ENCODE measurements at regions not wholly inside any gene's neighbourhood (a gene's known extent, or its start where the extent isn't known, plus 50 kb on each side); places are given as distances from the start of the nearest gene placed in this dataset.

DNA sequence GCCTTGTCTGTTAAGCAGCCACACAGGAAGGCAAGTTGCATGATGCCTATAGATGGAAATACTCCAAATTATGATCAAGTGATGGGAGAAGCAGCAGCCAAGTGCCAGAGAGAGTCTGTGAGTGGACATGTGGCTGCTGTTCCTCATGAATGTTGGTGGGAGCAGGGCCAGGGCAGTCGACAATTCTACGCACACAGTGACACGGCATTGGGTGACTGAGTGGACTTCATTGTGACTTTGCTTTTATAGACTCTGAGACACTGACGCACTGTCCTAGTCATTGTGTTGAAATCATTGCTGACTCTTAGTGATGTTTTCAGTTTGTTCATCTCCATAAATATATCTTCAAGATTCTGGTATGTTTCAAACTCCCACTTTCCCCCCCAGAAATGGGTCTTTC lies 246.3 kb upstream of the SEMA6D start:
- no peak for TF ChIP-seq EZH2phosphoT487 (conservative IDR thresholded peaks at IDR 0.05; ENCODE audit: low read length)
- TF ChIP-seq, protein P1, sequence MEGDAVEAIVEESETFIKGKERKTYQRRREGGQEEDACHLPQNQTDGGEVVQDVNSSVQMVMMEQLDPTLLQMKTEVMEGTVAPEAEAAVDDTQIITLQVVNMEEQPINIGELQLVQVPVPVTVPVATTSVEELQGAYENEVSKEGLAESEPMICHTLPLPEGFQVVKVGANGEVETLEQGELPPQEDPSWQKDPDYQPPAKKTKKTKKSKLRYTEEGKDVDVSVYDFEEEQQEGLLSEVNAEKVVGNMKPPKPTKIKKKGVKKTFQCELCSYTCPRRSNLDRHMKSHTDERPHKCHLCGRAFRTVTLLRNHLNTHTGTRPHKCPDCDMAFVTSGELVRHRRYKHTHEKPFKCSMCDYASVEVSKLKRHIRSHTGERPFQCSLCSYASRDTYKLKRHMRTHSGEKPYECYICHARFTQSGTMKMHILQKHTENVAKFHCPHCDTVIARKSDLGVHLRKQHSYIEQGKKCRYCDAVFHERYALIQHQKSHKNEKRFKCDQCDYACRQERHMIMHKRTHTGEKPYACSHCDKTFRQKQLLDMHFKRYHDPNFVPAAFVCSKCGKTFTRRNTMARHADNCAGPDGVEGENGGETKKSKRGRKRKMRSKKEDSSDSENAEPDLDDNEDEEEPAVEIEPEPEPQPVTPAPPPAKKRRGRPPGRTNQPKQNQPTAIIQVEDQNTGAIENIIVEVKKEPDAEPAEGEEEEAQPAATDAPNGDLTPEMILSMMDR (IDR thresholded peaks at IDR 0.05; ENCODE audit: insufficient read depth, low read length, poor library complexity, severe bottlenecking): no peak
- Histone ChIP-seq H3K9ac (ENCODE audit: low read length) (no peak overlapping the region), H3K4me2 (ENCODE audit: low read depth, low read length, poor library complexity, severe bottlenecking) (no peak overlapping the region), H2AFZ (ENCODE audit: low read depth, low read length, severe bottlenecking) (no peak overlapping the region), H3K79me2 (ENCODE audit: insufficient read depth, low read length) (no peaks in the 10 kb centered on the region), H4K20me1 (ENCODE audit: low read depth, low read length) (no peaks in the 10 kb centered on the region), H3K27ac (ENCODE audit: low read depth, low read length) (no peak overlapping the region), H3F3A (ENCODE audit: insufficient read depth) (no peaks in the 10 kb centered on the region), H3K36me3 (ENCODE audit: low read length) (no peaks in the 10 kb centered on the region), H3K27me3 (ENCODE audit: low read length) (no peaks in the 10 kb centered on the region), H3K4me3 (ENCODE audit: insufficient read depth, low read length, poor library complexity, severe bottlenecking) (no peak overlapping the region), H3K9me3 (ENCODE audit: insufficient read depth, low read length) (no peaks in the 10 kb centered on the region), H3K9me2 (replicated peaks; ENCODE audit: insufficient read depth, low read length) (no peaks in the 10 kb centered on the region)

DNA sequence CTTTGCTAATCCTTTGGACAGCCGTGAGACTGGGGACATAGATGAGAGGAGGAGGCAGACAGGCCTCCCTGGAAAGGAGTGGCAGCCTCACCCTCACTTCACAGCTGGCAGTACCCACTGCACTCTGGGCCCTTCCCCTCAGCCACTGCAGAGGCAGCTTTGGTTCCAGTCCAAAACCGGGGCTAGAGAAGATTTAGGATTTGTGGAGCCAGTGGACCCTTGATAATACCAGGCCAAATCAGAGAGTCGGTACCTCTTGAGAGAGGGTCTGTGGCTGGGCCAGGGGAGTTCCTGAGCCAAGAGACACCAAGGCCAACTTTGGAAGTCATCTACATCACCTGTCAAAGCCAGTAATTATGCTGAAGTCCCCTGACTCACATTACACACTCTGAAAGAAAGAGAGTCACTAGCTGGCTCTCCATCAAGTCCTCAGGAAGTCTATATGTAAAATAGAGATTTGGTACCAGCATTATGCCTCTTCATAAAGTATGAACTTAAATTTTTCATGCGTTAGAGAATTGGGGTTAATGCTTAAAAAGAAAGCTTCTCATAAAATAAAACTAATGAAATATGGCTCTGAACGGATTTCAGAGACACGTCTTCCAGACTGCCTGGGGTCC lies 244.1 kb upstream of the SEMA6D start:
- Histone ChIP-seq H3K4me3 (ENCODE audit: insufficient read depth, low read length, poor library complexity, severe bottlenecking) (no peak overlapping the region), H3K9ac (ENCODE audit: low read length) (no peak overlapping the region), H3K79me2 (ENCODE audit: insufficient read depth, low read length) (no peaks in the 10 kb centered on the region), H3K27me3 (ENCODE audit: low read length) (no peaks in the 10 kb centered on the region), H3K9me2 (replicated peaks; ENCODE audit: insufficient read depth, low read length) (no peaks in the 10 kb centered on the region), H4K20me1 (ENCODE audit: low read depth, low read length) (no peaks in the 10 kb centered on the region), H3K9me3 (ENCODE audit: insufficient read depth, low read length) (no peaks in the 10 kb centered on the region), H3K36me3 (ENCODE audit: low read length) (no peaks in the 10 kb centered on the region), H3F3A (ENCODE audit: insufficient read depth) (no peaks in the 10 kb centered on the region), H2AFZ (ENCODE audit: low read depth, low read length, severe bottlenecking) (no peak overlapping the region), H3K4me2 (ENCODE audit: low read depth, low read length, poor library complexity, severe bottlenecking) (no peak overlapping the region), H3K27ac (ENCODE audit: low read depth, low read length) (no peak overlapping the region)
- TF ChIP-seq, protein P1 (IDR thresholded peaks at IDR 0.05; ENCODE audit: insufficient read depth, low read length, poor library complexity, severe bottlenecking): no peak

DNA sequence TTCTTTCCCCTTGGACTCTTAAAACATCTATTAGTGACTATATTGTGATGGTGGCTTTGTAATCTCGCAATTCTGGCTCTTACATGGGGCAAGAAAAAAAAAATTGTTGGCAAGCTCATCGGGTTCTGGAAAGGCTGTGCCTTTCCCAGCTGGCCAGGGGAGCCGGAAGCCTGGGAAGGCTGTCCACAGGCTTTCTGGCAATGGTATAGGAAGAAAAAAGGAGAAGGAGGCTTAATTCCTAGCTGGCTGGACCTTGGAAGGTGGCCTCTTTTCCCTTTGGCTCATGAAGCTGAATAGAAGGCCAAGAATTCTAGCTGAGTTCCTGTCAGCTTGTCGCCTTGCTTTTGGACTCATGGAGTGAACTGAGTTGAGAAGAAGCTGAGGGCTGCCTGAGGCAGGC lies 243.5 kb upstream of the SEMA6D start:
- H3K9me3 ChIP-seq (ENCODE audit: insufficient read depth, low read length): no peaks in the 10 kb centered on the region
- no peaks in the 10 kb centered on the region for H3K79me2 ChIP-seq (ENCODE audit: insufficient read depth, low read length)
- no peak overlapping the region for H3K4me3 ChIP-seq (ENCODE audit: insufficient read depth, low read length, poor library complexity, severe bottlenecking)
- H2AFZ ChIP-seq (ENCODE audit: low read depth, low read length, severe bottlenecking): no peak overlapping the region
- no peaks in the 10 kb centered on the region for H3K36me3 ChIP-seq (ENCODE audit: low read length)
- H4K20me1 ChIP-seq (ENCODE audit: low read depth, low read length): no peaks in the 10 kb centered on the region
- H3F3A ChIP-seq (ENCODE audit: insufficient read depth): no peaks in the 10 kb centered on the region
- H3K9ac ChIP-seq (ENCODE audit: low read length): no peak overlapping the region
- TF ChIP-seq, protein P1 (IDR thresholded peaks at IDR 0.05; ENCODE audit: insufficient read depth, low read length, poor library complexity, severe bottlenecking): no peak
- TF ChIP-seq EZH2phosphoT487 (conservative IDR thresholded peaks at IDR 0.05; ENCODE audit: low read length): no peak
- no peaks in the 10 kb centered on the region for H3K9me2 ChIP-seq (replicated peaks; ENCODE audit: insufficient read depth, low read length)
- no peaks in the 10 kb centered on the region for H3K27me3 ChIP-seq (ENCODE audit: low read length)
- no peak overlapping the region for H3K27ac ChIP-seq (ENCODE audit: low read depth, low read length)
- no peak overlapping the region for H3K4me2 ChIP-seq (ENCODE audit: low read depth, low read length, poor library complexity, severe bottlenecking)

Data from SU-DHL-6 (cell line).